ENCODE measurements at regions not wholly inside any gene's neighbourhood (a gene's known extent, or its start where the extent isn't known, plus 50 kb on each side); places are given as distances from the start of the nearest gene placed in this dataset.

DNA sequence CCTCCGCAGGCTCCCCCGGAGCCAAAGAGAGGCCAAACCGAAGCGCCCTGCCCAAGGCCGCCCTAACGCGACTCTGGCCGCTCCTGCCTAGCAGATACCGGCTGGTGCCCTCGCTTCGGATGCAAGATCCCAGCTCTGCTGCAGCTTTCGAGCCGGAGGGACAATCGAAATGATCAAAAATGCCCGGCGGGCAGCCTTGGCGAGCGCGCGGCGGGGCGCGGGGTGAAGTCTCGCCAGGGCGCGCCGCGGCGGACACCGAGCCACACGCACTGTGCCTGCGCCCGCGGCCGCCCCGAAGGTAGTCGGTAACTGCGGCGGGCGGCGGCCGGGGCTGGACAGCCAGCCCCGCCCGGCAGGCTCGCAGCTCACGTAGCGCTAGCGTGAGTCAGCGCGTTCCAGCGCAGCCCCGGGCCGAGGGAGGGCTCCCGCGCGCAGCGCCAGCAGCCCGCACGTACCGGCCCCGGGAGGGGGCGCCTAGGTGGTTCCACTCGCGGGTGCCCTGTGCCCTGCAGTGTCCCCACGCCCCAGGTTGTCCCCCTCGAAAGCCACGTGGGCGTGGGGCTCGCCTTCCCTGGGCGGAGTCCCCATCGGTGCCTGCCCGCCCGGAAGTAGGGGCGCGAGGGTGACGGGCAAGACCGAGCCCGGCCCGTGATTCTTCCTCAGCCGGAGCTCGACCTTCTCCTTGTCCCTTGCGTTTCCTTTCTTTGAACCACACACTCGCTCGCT lies 109.2 kb upstream of the EGLN3 start (continued):
- TF ChIP-seq, protein P1, sequence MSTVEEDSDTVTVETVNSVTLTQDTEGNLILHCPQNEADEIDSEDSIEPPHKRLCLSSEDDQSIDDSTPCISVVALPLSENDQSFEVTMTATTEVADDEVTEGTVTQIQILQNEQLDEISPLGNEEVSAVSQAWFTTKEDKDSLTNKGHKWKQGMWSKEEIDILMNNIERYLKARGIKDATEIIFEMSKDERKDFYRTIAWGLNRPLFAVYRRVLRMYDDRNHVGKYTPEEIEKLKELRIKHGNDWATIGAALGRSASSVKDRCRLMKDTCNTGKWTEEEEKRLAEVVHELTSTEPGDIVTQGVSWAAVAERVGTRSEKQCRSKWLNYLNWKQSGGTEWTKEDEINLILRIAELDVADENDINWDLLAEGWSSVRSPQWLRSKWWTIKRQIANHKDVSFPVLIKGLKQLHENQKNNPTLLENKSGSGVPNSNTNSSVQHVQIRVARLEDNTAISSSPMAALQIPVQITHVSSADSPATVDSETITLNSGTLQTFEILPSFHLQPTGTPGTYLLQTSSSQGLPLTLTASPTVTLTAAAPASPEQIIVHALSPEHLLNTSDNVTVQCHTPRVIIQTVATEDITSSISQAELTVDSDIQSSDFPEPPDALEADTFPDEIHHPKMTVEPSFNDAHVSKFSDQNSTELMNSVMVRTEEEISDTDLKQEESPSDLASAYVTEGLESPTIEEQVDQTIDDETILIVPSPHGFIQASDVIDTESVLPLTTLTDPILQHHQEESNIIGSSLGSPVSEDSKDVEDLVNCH (CRISPR knock-in tag; IDR thresholded peaks at IDR 0.05): no peak
- TF ChIP-seq NFE2 (CRISPR knock-in tag; IDR thresholded peaks at IDR 0.05) (0 out of 2 replicates have a peak, but pooled peaks have one; percentile 15), ZNF224 (CRISPR knock-in tag; IDR thresholded peaks at IDR 0.05) (peak; percentile 30; the same call in 1 of the 2 replicates), ARID4A (CRISPR knock-in tag; IDR thresholded peaks at IDR 0.05; ENCODE audit: borderline replicate concordance) (no peak), ZNF850 (CRISPR knock-in tag; conservative IDR thresholded peaks at IDR 0.05) (no peak; the same call in 1 of the 2 replicates), ZNF44 (CRISPR knock-in tag; IDR thresholded peaks at IDR 0.05) (no peak), KMT2A (CRISPR knock-in tag; IDR thresholded peaks at IDR 0.05) (no peak), SRF (IDR thresholded peaks at IDR 0.05; ENCODE audit: low read depth, low read length) (no peak), ZFP41 (CRISPR knock-in tag; IDR thresholded peaks at IDR 0.05; ENCODE audit: borderline replicate concordance) (no peak), ZNF382 (CRISPR knock-in tag; IDR thresholded peaks at IDR 0.05; ENCODE audit: borderline replicate concordance) (no peak), FLYWCH1 (CRISPR knock-in tag; IDR thresholded peaks at IDR 0.05) (peak; percentile 57; the same call in 1 of the 2 replicates), GZF1 (CRISPR knock-in tag; IDR thresholded peaks at IDR 0.05) (peak; percentile 76; the same call in 1 of the 2 replicates), POLR2AphosphoS5 (IDR thresholded peaks at IDR 0.05; ENCODE audit: low read depth, low read length) (peak; percentile 48; the same call in 1 of the 2 replicates), ZNF614 (CRISPR knock-in tag; IDR thresholded peaks at IDR 0.05; ENCODE audit: borderline replicate concordance) (0 out of 2 replicates have a peak, but pooled peaks have one; percentile 11), ZSCAN21 (CRISPR knock-in tag; IDR thresholded peaks at IDR 0.05; ENCODE audit: borderline replicate concordance) (peak; percentile 37; the same call in 1 of the 2 replicates), XRCC5 (optimal IDR thresholded peaks at IDR 0.05; ENCODE audit: low read length) (no peak)
- TF ChIP-seq, protein P2, sequence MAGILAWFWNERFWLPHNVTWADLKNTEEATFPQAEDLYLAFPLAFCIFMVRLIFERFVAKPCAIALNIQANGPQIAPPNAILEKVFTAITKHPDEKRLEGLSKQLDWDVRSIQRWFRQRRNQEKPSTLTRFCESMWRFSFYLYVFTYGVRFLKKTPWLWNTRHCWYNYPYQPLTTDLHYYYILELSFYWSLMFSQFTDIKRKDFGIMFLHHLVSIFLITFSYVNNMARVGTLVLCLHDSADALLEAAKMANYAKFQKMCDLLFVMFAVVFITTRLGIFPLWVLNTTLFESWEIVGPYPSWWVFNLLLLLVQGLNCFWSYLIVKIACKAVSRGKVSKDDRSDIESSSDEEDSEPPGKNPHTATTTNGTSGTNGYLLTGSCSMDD (CRISPR knock-in tag; IDR thresholded peaks at IDR 0.05): 0 out of 2 replicates have a peak, but pooled peaks have one; percentile 18
- TF ChIP-seq, protein P3, sequence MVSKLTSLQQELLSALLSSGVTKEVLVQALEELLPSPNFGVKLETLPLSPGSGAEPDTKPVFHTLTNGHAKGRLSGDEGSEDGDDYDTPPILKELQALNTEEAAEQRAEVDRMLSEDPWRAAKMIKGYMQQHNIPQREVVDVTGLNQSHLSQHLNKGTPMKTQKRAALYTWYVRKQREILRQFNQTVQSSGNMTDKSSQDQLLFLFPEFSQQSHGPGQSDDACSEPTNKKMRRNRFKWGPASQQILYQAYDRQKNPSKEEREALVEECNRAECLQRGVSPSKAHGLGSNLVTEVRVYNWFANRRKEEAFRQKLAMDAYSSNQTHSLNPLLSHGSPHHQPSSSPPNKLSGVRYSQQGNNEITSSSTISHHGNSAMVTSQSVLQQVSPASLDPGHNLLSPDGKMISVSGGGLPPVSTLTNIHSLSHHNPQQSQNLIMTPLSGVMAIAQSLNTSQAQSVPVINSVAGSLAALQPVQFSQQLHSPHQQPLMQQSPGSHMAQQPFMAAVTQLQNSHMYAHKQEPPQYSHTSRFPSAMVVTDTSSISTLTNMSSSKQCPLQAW (CRISPR knock-in tag; IDR thresholded peaks at IDR 0.05): no peak
- TF ChIP-seq, protein P4, sequence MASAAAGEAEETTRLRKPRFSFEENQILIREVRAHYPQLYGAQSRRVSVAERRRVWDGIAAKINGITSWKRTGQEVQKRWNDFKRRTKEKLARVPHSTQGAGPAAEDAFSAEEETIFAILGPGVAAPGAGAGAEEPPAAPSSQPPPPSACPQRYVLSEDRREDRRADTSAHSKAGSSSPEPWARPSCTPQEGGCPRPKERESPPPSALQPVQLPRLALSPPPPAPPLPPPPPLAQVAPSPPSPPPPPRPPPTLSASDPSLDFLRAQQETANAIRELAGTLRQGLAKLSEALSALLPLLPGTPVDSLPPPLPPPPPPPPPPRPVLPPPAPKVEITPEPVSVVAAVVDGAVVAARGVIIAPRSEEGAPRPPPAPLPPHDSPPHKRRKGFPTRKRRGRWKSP (CRISPR knock-in tag; IDR thresholded peaks at IDR 0.05): peak; percentile 100

Data from HepG2 (cell line).